H1 (cell line): ENCODE measurements at regions not wholly inside any gene's neighbourhood (a gene's known extent, or its start where the extent isn't known, plus 50 kb on each side); places are given as distances from the start of the nearest gene placed in this dataset.

Experiments
- CTCF ChIA-PET: fragments of 300-600 bp; sonication (Branson Sonifier 250); formaldehyde crosslinking; loops from one replicate; lab custom pipeline; 2021; ENCODE audit not compliant: partially characterized antibody; lab: Charles Lee
- POLR2A ChIA-PET: fragments of 300-600 bp; sonication (Branson Sonifier 250); formaldehyde crosslinking; loops from one replicate; lab custom pipeline; 2021; ENCODE audit warnings: inconsistent platforms; ENCODE audit not compliant: partially characterized antibody; lab: Charles Lee
- DNase-seq, 2 experiments: peaks; one replicate each; pipeline versions ENCODE4 v3.0.0 to v3.0.0-alpha.2; 2010 to 2022; ENCODE audit warnings: low spot score in 2 of 2, low read depth in 1 of 2, mixed read lengths in 1 of 2
- FAIRE-seq: peaks from 2 replicates; lab custom pipeline; 2011; peaks lifted over from hg19 to GRCh38; lab: Jason Lieb, UNC
- H2AFZ ChIP-seq: 2 replicates; pipeline ENCODE4 v1.8.1; 2012; ENCODE audit warnings: low read length, inconsistent platforms
- H2AK5ac ChIP-seq: 2 replicates; pipeline ENCODE4 v1.6.1; 2013; ENCODE audit warnings: low read depth, low read length
- H2BK120ac ChIP-seq: replicated peaks from 2 replicates; pipeline ENCODE3; 2013; ENCODE audit warnings: low read depth, low read length, inconsistent platforms
- H2BK12ac ChIP-seq: 2 replicates; pipeline ENCODE4 v1.6.1; 2013; ENCODE audit warnings: low read depth, low read length
- H2BK15ac ChIP-seq: 2 replicates; pipeline ENCODE4 v1.6.1; 2013; ENCODE audit warnings: low read length
- H2BK20ac ChIP-seq: 2 replicates; pipeline ENCODE4 v1.6.1; 2013; ENCODE audit warnings: low read length
- H2BK5ac ChIP-seq: 2 replicates; pipeline ENCODE4 v1.6.1; 2013; ENCODE audit warnings: low read depth, low read length
- H3K14ac ChIP-seq: 2 replicates; pipeline ENCODE4 v1.6.1; 2013; ENCODE audit warnings: inconsistent platforms; ENCODE audit not compliant: insufficient read length
- H3K18ac ChIP-seq: 2 replicates; pipeline ENCODE4 v1.6.1; 2013; ENCODE audit warnings: low read length; ENCODE audit errors: extremely low read depth
- H3K23ac ChIP-seq: 2 replicates; pipeline ENCODE4 v1.6.1; 2013; ENCODE audit warnings: inconsistent platforms; ENCODE audit not compliant: insufficient read length
- H3K23me2 ChIP-seq: 2 replicates; pipeline ENCODE4 v1.6.1; 2013; ENCODE audit warnings: low read depth, low read length
- H3K27ac ChIP-seq: 2 replicates; pipeline ENCODE4 v1.6.1; 2011; ENCODE audit warnings: low read depth, low read length, inconsistent platforms
- H3K27me3 ChIP-seq, 4 experiments: replicated peaks in 1 of 4; 1 replicate in 1 of 4; 2 replicates in 3 of 4; pipeline versions ENCODE4 v1.6.1 to v1.8.1; 2011 to 2013; ENCODE audit warnings: low read length in 3 of 4, mild to moderate bottlenecking in 3 of 4, inconsistent platforms in 2 of 4, mixed read lengths in 2 of 4, moderate library complexity in 1 of 4; ENCODE audit not compliant: control insufficient read depth in 3 of 4, insufficient read depth in 3 of 4; ENCODE audit errors: extremely low read depth in 1 of 4
- H3K36me3 ChIP-seq, 4 experiments: 2 replicates each; pipeline versions ENCODE4 v1.6.1 to v1.8.1; 2011 to 2013; ENCODE audit warnings: mild to moderate bottlenecking in 4 of 4, low read length in 3 of 4, moderate library complexity in 2 of 4, control low read depth in 1 of 4, inconsistent platforms in 1 of 4; ENCODE audit not compliant: insufficient read depth in 4 of 4, control insufficient read depth in 2 of 4
- H3K4ac ChIP-seq: replicated peaks from 2 replicates; pipeline ENCODE3; 2013; ENCODE audit warnings: low read length, low read depth, mixed read lengths, inconsistent platforms; ENCODE audit not compliant: insufficient read length
- H3K4me1 ChIP-seq, 4 experiments: replicated peaks in 1 of 4; 1 replicate in 1 of 4; 2 replicates in 3 of 4; pipeline versions ENCODE4 v1.6.1 to v1.8.1; 2011 to 2013; ENCODE audit warnings: low read length in 3 of 4, inconsistent platforms in 2 of 4, mixed read lengths in 1 of 4; ENCODE audit not compliant: insufficient read depth in 4 of 4, control insufficient read depth in 3 of 4
- H3K4me2 ChIP-seq, 2 experiments: 2 replicates each; pipeline versions ENCODE4 v1.6.1 to v1.8.1; 2011 to 2013; ENCODE audit warnings: low read depth in 2 of 2, low read length in 2 of 2, control low read depth in 1 of 2, inconsistent platforms in 1 of 2, mild to moderate bottlenecking in 1 of 2; ENCODE audit not compliant: insufficient read depth in 1 of 2
- H3K4me3 ChIP-seq, 4 experiments: fragments of 200-600, 300-600 bp in 1 of 4; sonication (generic), shearing (Covaris generic), sonication (Bioruptor Twin) in 1 of 4; 2 replicates each; pipeline versions ENCODE4 v1.5.1 to v1.8.1; 2011 to 2016; ENCODE audit warnings: low read length in 4 of 4, low read depth in 3 of 4, control low read depth in 2 of 4, inconsistent platforms in 2 of 4, mild to moderate bottlenecking in 2 of 4, mixed read lengths in 1 of 4, moderate library complexity in 1 of 4; ENCODE audit not compliant: insufficient read depth in 2 of 4; ENCODE audit errors: extremely low read depth in 1 of 4
- H3K56ac ChIP-seq: replicated peaks from 2 replicates; pipeline ENCODE3; 2013; ENCODE audit warnings: low read depth, mild to moderate bottlenecking, mixed read lengths, low read length, inconsistent platforms; ENCODE audit not compliant: insufficient read length
- H3K79me1 ChIP-seq: 2 replicates; pipeline ENCODE4 v1.6.1; 2013; ENCODE audit warnings: low read depth, low read length, control low read depth
- H3K79me2 ChIP-seq, 2 experiments: 2 replicates each; pipeline versions ENCODE4 v1.6.1 to v1.8.1; 2012 to 2013; ENCODE audit warnings: low read length in 2 of 2, mild to moderate bottlenecking in 2 of 2, inconsistent platforms in 1 of 2; ENCODE audit not compliant: insufficient read depth in 2 of 2, control insufficient read depth in 1 of 2
- H3K9ac ChIP-seq, 4 experiments: replicated peaks in 1 of 4; 1 replicate in 1 of 4; 2 replicates in 3 of 4; pipeline versions ENCODE4 v1.6.1 to v1.8.1; 2011 to 2013; ENCODE audit warnings: low read depth in 3 of 4, low read length in 3 of 4, control low read depth in 2 of 4, mild to moderate bottlenecking in 2 of 4, moderate library complexity in 2 of 4, inconsistent platforms in 1 of 4; ENCODE audit errors: extremely low read depth in 1 of 4
- H3K9me3 ChIP-seq, 2 experiments: 2 replicates each; pipeline versions ENCODE4 v1.6.1 to v1.8.1; 2012 to 2013; ENCODE audit warnings: mild to moderate bottlenecking in 2 of 2, moderate library complexity in 2 of 2, control low read depth in 1 of 2, inconsistent platforms in 1 of 2, low read depth in 1 of 2, low read length in 1 of 2, mixed read lengths in 1 of 2; ENCODE audit not compliant: insufficient read depth in 2 of 2
- H4K20me1 ChIP-seq, 2 experiments: replicated peaks in 1 of 2; 2 replicates each; pipeline versions ENCODE3 to v1.8.1; 2011 to 2013; ENCODE audit warnings: inconsistent platforms in 2 of 2, low read length in 2 of 2, mild to moderate bottlenecking in 1 of 2; ENCODE audit not compliant: insufficient read depth in 2 of 2, control insufficient read depth in 1 of 2
- H4K5ac ChIP-seq: 2 replicates; pipeline ENCODE4 v1.6.1; 2013; ENCODE audit warnings: low read length, low read depth, mixed read lengths, inconsistent platforms; ENCODE audit not compliant: insufficient read length
- H4K8ac ChIP-seq: 2 replicates; pipeline ENCODE4 v1.8.0; 2013; ENCODE audit warnings: mild to moderate bottlenecking, moderate library complexity, low read length, inconsistent platforms; ENCODE audit not compliant: insufficient read depth; ENCODE audit errors: extremely low read depth
- H4K91ac ChIP-seq: replicated peaks from 2 replicates; pipeline ENCODE3; 2013; ENCODE audit warnings: low read length, mixed read lengths, inconsistent platforms; ENCODE audit not compliant: insufficient read length
- E2F6 ChIP-seq: IDR thresholded peaks from 2 replicates; pipeline ENCODE4 v1.6.1; 2012; ENCODE audit warnings: inconsistent platforms
- HDAC6 ChIP-seq: IDR thresholded peaks from one replicate; pipeline ENCODE4 v1.7.1; 2012; ENCODE audit warnings: low read depth, mild to moderate bottlenecking, inconsistent platforms, low read length, moderate library complexity
- MAX ChIP-seq: IDR thresholded peaks from 2 replicates; pipeline ENCODE4 v1.6.1; 2012; ENCODE audit warnings: inconsistent platforms
- RXRA ChIP-seq: IDR thresholded peaks from 2 replicates; pipeline ENCODE4 v1.6.1; 2011; ENCODE audit warnings: low read depth, mild to moderate bottlenecking, low read length, moderate library complexity; ENCODE audit not compliant: insufficient read depth
- SP1 ChIP-seq: IDR thresholded peaks from 2 replicates; pipeline ENCODE4 v1.6.1; 2011; ENCODE audit warnings: low read depth, low read length
- SUZ12 ChIP-seq: fragments of 200-600 bp; sonication (generic); IDR thresholded peaks from 2 replicates; pipeline ENCODE4 v1.6.1; 2012; ENCODE audit warnings: mild to moderate bottlenecking, inconsistent platforms, low read length, moderate library complexity, mixed read lengths
- YY1 ChIP-seq: IDR thresholded peaks from 2 replicates; pipeline ENCODE4 v1.6.1; 2011; ENCODE audit warnings: low read depth, mild to moderate bottlenecking, low read length
- WGBS, 2 experiments: shearing (Covaris generic) in 1 of 2; methylation state at CpG; one replicate each; pipeline versions ENCODE4 v1.1.6 to v1.1.7; 2013 to 2015; ENCODE audit warnings: low lambda C conversion rate in 2 of 2, mixed read lengths in 2 of 2, inconsistent platforms in 1 of 2, low coverage in 1 of 2, missing lambda C conversion rate in 1 of 2; ENCODE audit not compliant: insufficient replicate concordance in 2 of 2, insufficient coverage in 1 of 2, insufficient read length in 1 of 2; ENCODE audit errors: extremely low coverage in 1 of 2, missing lambda C conversion rate in 1 of 2; 5-methylcytosine and 5-hydroxymethylcytosine counted together

GRCh38 chr9:108086624-108087023 is 597.1 kb upstream of the KLF4 start:
- Histone ChIP-seq H3K79me2 (no peaks in the 10 kb centered on the region), H4K8ac (no peak overlapping the region), H3K14ac (no peak overlapping the region), H2BK15ac (no peak overlapping the region), H3K18ac (no peak overlapping the region), H3K56ac (no peak overlapping the region), H3K9ac (no peak overlapping the region), H3K9me3 (no peaks in the 10 kb centered on the region), H4K91ac (no peak overlapping the region), H3K27me3 (peaks cover 0 to 3% (median 0%) of the 10 kb centered on the region in 4 experiments; a peak in 2 of 7 replicates), H3K27ac (no peak overlapping the region), H2BK120ac (no peak overlapping the region), H3K4me3 (peak overlapping the region in 1 of 4 experiments; percentile 22; a peak in 1 of 8 replicates), H3K36me3 (no peaks in the 10 kb centered on the region), H2BK20ac (peak overlapping the region; percentile 40; the same call in 1 of the 2 replicates), H3K79me1 (no peaks in the 10 kb centered on the region), H2BK5ac (no peak overlapping the region), H3K23me2 (no peaks in the 10 kb centered on the region), H2AFZ (no peak overlapping the region), H3K23ac (no peak overlapping the region), H3K4me1 (peaks cover 2 to 13% (median 7%) of the 10 kb centered on the region in 4 experiments; a peak in 6 of 7 replicates), H3K4ac (no peak overlapping the region), H4K5ac (no peak overlapping the region), H4K20me1 (no peaks in the 10 kb centered on the region), H2BK12ac (no peak overlapping the region), H3K4me2 (peak overlapping the region in 1 of 2 experiments; percentile 16; a peak in 2 of 4 replicates), H2AK5ac (no peak overlapping the region)
- ChIA-PET POLR2A (no interaction called here), CTCF (interaction anchor here (1.1 to 1.2 kb wide), 2 partner anchors 185 to 599 kb away, joined by 3 to 4 read pairs; no protein-coding TSS in a partner anchor)
- DNase-seq = no peak
- 23% methylated on average over 4 of the region's 4 CpGs; no CpG with 5 or more reads in 1 of the 2 experiments for WGBS, 2 experiments
- TF ChIP-seq SP1 (no peak), SUZ12 (no peak), RXRA (no peak), YY1 (no peak), HDAC6 (no peak), MAX (0 out of 2 replicates have a peak, but pooled peaks have one; percentile 25), E2F6 (peak; percentile 38; the same call in 1 of the 2 replicates)
- FAIRE-seq = no peak
